ENCODE measurements at regions not wholly inside any gene's neighbourhood (a gene's known extent, or its start where the extent isn't known, plus 50 kb on each side); places are given as distances from the start of the nearest gene placed in this dataset.
"Not testable (repeated sequence)": the region's sequence is repeated elsewhere in the genome, so short reads cannot be mapped to it uniquely, and the experiment has no call there.

- no peaks in the 10 kb centered on the region for H3K9me3 ChIP-seq
- no peaks in the 10 kb centered on the region for H3K36me3 ChIP-seq (replicated peaks in 1 of 2; ENCODE audit: insufficient read depth in 1 of 2, low read depth in 2 of 2)
- H3K27me3 ChIP-seq, result no peaks in the 10 kb centered on the region
- H3K4me3 ChIP-seq, result no peak overlapping the region
- 79% methylated on average over 1 of the region's 1 CpG for WGBS, 2 donors
- no peak overlapping the region for H3K27ac ChIP-seq
- TF ChIP-seq POLR2A (IDR thresholded peaks at IDR 0.05) (no peak), CTCF (IDR thresholded peaks at IDR 0.05) (no peak)
- DNase-seq (no peak), ATAC-seq (no peak)
- intact Hi-C loops (cut with DNase I), result no loop called here
- H3K4me1 ChIP-seq, result no peaks in the 10 kb centered on the region
These were observed 62.5 kb upstream of the OGFRL1 start for GRCh38 chr6:71226151-71226550.

- no peaks in the 10 kb centered on the region for H3K27me3 ChIP-seq
- no peak for TF ChIP-seq CTCF (IDR thresholded peaks at IDR 0.05)
- no peak for TF ChIP-seq POLR2A (IDR thresholded peaks at IDR 0.05)
- intact Hi-C loops (cut with DNase I), result no loop called here
- no peaks in the 10 kb centered on the region for H3K4me1 ChIP-seq
- no peak for ATAC-seq
- no peak overlapping the region for H3K27ac ChIP-seq
- H3K9me3 ChIP-seq, result no peaks in the 10 kb centered on the region
- DNase-seq, result no peak
- WGBS, 2 donors, result 46 to 59% methylated on average over 4 of the region's 4 CpGs
- H3K36me3 ChIP-seq (replicated peaks in 1 of 2; ENCODE audit: insufficient read depth in 1 of 2, low read depth in 2 of 2), result no peaks in the 10 kb centered on the region
- no peak overlapping the region for H3K4me3 ChIP-seq
These were observed 60.1 kb upstream of the OGFRL1 start for GRCh38 chr6:71228461-71229041.

GRCh38 chr6:71229477-71229876 is 59.1 kb upstream of the OGFRL1 start:
- ATAC-seq (no peak), DNase-seq (no peak)
- Histone ChIP-seq H3K4me1 (no peaks in the 10 kb centered on the region), H3K27me3 (no peaks in the 10 kb centered on the region), H3K4me3 (no peak overlapping the region), H3K27ac (no peak overlapping the region), H3K9me3 (no peaks in the 10 kb centered on the region), H3K36me3 (replicated peaks in 1 of 2; ENCODE audit: insufficient read depth in 1 of 2, low read depth in 2 of 2) (no peaks in the 10 kb centered on the region)
- TF ChIP-seq POLR2A (IDR thresholded peaks at IDR 0.05) (no peak), CTCF (IDR thresholded peaks at IDR 0.05) (no peak)
- WGBS, 2 donors, result 83 to 88% methylated on average over 3 of the region's 3 CpGs
- intact Hi-C loops (cut with DNase I), result no loop called here

GRCh38 chr6:71232890-71233289 is 55.7 kb upstream of the OGFRL1 start:
- H3K4me3 ChIP-seq, result not testable (repeated sequence)

GRCh38 chr6:71236926-71237434 is 51.6 kb upstream of the OGFRL1 start:
- 74 to 88% methylated on average over 1 of the region's 1 CpG for WGBS, 2 donors
- TF ChIP-seq CTCF (IDR thresholded peaks at IDR 0.05) (no peak), POLR2A (IDR thresholded peaks at IDR 0.05) (no peak)
- no peak for ATAC-seq

More at GRCh38 chr6:71232890-71233289, 55.7 kb upstream of the OGFRL1 start:
- intact Hi-C loops (cut with DNase I); H3K36me3 ChIP-seq (replicated peaks in 1 of 2; ENCODE audit: insufficient read depth in 1 of 2, low read depth in 2 of 2); H3K4me1 ChIP-seq; H3K27me3 ChIP-seq; H3K9me3 ChIP-seq; H3K27ac ChIP-seq; DNase-seq; ATAC-seq: not testable (repeated sequence)
- 80 to 86% methylated on average over 4 of the region's 4 CpGs for WGBS, 2 donors

More at GRCh38 chr6:71236926-71237434, 51.6 kb upstream of the OGFRL1 start:
- H3K27ac ChIP-seq, result no peak overlapping the region
- no peak for DNase-seq
- no peaks in the 10 kb centered on the region for H3K9me3 ChIP-seq
- H3K4me1 ChIP-seq, result no peaks in the 10 kb centered on the region
- H3K4me3 ChIP-seq, result no peak overlapping the region
- intact Hi-C loops (cut with DNase I), result no loop called here
- H3K36me3 ChIP-seq (replicated peaks in 1 of 2; ENCODE audit: insufficient read depth in 1 of 2, low read depth in 2 of 2), result no peaks in the 10 kb centered on the region
- H3K27me3 ChIP-seq, result no peaks in the 10 kb centered on the region

All from body of pancreas (tissue), 4 donors.